Thyroid gland (tissue), 4 donors: ENCODE measurements at regions not wholly inside any gene's neighbourhood (a gene's known extent, or its start where the extent isn't known, plus 50 kb on each side); places are given as distances from the start of the nearest gene placed in this dataset.

ENCODE experiments used
- POLR2A ChIP-seq, 2 donors: fragments of 450-650 bp; IDR thresholded peaks; one replicate each; pipeline ENCODE4 v1.6.1; 2017; ENCODE audit warnings: antibody characterized with exemption in 2 of 2, mild to moderate bottlenecking in 2 of 2, moderate library complexity in 1 of 2
- TF ChIP-seq, protein P1 (sequence below), 6 experiments: fragments of 200-600 bp in 3 of 6; fragments of 450-650 bp in 3 of 6; sonication (generic) in 3 of 6; IDR thresholded peaks; one replicate each; pipeline ENCODE4 v1.5.1; 2016 to 2019; ENCODE audit warnings: antibody characterized with exemption in 6 of 6, mild to moderate bottlenecking in 2 of 6, inconsistent platforms in 1 of 6, moderate library complexity in 1 of 6

- no peak for TF ChIP-seq POLR2A (IDR thresholded peaks at IDR 0.05)
- TF ChIP-seq, protein P1, sequence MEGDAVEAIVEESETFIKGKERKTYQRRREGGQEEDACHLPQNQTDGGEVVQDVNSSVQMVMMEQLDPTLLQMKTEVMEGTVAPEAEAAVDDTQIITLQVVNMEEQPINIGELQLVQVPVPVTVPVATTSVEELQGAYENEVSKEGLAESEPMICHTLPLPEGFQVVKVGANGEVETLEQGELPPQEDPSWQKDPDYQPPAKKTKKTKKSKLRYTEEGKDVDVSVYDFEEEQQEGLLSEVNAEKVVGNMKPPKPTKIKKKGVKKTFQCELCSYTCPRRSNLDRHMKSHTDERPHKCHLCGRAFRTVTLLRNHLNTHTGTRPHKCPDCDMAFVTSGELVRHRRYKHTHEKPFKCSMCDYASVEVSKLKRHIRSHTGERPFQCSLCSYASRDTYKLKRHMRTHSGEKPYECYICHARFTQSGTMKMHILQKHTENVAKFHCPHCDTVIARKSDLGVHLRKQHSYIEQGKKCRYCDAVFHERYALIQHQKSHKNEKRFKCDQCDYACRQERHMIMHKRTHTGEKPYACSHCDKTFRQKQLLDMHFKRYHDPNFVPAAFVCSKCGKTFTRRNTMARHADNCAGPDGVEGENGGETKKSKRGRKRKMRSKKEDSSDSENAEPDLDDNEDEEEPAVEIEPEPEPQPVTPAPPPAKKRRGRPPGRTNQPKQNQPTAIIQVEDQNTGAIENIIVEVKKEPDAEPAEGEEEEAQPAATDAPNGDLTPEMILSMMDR (IDR thresholded peaks at IDR 0.05): no peak
Measured at GRCh38 chr12:124650912-124651311, 83.5 kb upstream of the NCOR2 start.
